K562 (cell line): ENCODE measurements at regions not wholly inside any gene's neighbourhood (a gene's known extent, or its start where the extent isn't known, plus 50 kb on each side); places are given as distances from the start of the nearest gene placed in this dataset.

Source experiments
- NFYB ChIP-seq: IDR thresholded peaks from 2 replicates; pipeline ENCODE4 v1.6.1; 2011; ENCODE audit warnings: mild to moderate bottlenecking, moderate library complexity; ENCODE audit not compliant: insufficient read length; ENCODE audit errors: extremely low read depth
- TF ChIP-seq, protein P1 (sequence below), 3 experiments: IDR thresholded peaks in 2 of 3; conservative IDR thresholded peaks in 1 of 3; 2 replicates each; pipeline ENCODE4 v1.5.1; 2011 to 2012; ENCODE audit warnings: low read length in 3 of 3, mild to moderate bottlenecking in 3 of 3, control low read depth in 2 of 3, improper control_type of control experiment in 1 of 3, inconsistent platforms in 1 of 3, low read depth in 1 of 3, mixed read lengths in 1 of 3, moderate library complexity in 1 of 3; ENCODE audit not compliant: insufficient read depth in 2 of 3

DNA sequence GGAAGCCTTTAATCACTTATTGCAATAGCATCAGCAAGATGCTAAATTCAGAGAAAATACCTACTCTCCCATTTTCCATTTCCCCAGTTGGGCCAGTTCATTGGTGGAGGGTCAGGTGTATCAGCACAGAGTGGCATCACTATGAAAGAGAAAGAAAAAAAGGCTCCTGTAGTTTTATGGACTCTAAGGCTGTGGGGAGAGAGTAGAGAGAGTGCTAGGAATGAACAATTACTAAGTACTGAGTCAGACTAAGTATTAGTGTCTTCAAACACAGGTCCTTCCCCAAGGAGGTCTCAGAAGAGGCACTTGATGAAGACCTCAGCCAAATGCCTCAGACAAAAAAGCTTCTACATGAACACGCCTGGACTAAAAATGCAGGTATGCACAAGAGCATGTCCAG is 1061.9 kb downstream of the FSTL5 start:
- TF ChIP-seq, protein P1, sequence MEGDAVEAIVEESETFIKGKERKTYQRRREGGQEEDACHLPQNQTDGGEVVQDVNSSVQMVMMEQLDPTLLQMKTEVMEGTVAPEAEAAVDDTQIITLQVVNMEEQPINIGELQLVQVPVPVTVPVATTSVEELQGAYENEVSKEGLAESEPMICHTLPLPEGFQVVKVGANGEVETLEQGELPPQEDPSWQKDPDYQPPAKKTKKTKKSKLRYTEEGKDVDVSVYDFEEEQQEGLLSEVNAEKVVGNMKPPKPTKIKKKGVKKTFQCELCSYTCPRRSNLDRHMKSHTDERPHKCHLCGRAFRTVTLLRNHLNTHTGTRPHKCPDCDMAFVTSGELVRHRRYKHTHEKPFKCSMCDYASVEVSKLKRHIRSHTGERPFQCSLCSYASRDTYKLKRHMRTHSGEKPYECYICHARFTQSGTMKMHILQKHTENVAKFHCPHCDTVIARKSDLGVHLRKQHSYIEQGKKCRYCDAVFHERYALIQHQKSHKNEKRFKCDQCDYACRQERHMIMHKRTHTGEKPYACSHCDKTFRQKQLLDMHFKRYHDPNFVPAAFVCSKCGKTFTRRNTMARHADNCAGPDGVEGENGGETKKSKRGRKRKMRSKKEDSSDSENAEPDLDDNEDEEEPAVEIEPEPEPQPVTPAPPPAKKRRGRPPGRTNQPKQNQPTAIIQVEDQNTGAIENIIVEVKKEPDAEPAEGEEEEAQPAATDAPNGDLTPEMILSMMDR (IDR thresholded peaks at IDR 0.05 in 2 of 3, conservative IDR thresholded peaks at IDR 0.05 in 1 of 3; ENCODE audit: insufficient read depth in 2 of 3, low read depth in 1 of 3, low read length in 3 of 3): no peak
- TF ChIP-seq NFYB: no peak
